NCI-H2196 (cell line): ENCODE measurements at regions not wholly inside any gene's neighbourhood (a gene's known extent, or its start where the extent isn't known, plus 50 kb on each side); places are given as distances from the start of the nearest gene placed in this dataset.

Experiments used
- DNase-seq: peaks from one replicate; lab custom pipeline; 2025; ENCODE audit not compliant: unreplicated experiment; lab: John Stamatoyannopoulos, UW

DNA sequence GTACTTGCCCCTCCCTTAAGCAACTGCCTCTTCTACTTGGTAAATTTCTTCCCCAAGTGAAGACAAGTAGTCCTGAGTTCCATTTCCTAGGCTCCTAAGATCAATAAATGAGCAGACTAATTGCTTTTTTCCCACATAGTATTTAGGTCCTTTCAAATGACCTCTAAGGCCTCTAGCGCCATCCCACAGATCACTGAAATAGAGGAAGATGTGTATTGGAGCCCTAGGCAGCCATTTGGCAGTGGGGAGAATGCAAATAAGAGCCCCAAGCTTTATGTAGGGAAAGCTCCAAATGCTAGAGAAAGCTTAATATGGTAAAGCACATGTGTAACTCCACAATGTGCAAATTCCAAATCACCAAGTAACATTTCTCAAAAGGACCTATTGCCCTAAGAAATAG lies 316.5 kb upstream of the PHF14 start:
- DNase-seq: no peak

- no peak for DNase-seq
Observed at GRCh38 chr7:10657837-10658236, 315.8 kb upstream of the PHF14 start.

GRCh38 chr7:10662491-10662890 lies 311.2 kb upstream of the PHF14 start:
- DNase-seq: no peak

- no peak for DNase-seq
Observed at GRCh38 chr7:10662982-10663884, 310.4 kb upstream of the PHF14 start.

DNA sequence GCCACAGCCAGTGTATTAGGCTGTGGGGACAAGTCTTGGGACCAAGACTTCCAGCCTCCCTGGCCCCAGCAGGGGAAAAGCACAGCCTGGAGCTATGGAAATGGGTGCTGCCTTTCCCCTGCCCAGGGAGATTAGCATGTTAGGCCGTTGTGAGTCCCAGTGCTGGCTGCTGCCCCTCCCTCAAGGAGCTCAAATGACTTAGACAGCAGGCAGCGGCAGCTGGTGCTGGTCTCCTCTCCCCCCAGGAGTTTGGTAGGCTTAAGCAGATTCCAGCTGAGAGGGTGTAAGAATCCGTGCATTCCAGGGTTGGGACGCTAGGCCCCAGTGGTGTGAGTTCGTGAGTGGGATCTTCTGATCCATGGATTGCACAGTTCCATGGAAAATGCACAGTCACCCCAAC lies 301.5 kb upstream of the PHF14 start:
- no peak for DNase-seq

DNA sequence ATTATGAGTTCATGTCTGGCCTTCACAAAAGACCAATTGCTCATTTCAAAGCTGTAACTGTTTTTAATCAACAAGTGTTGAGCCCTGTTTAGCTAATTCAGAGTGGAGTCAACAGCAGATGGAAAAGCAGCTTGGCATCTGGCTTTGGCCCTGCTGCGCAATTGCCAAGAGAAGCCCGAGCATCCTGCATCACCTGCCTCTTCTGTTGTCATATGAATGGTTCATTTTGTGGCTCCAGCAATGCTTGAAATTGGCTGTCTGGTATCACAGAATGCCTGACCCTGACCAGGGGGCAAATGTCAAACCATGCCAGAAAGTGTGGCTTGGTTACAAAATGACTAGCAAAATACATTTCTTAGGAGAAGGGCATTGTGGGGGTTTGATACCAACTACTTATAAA lies 296.5 kb upstream of the PHF14 start:
- no peak for DNase-seq

GRCh38 chr7:10677668-10678232 lies 295.9 kb upstream of the PHF14 start:
- DNase-seq: no peak

DNA sequence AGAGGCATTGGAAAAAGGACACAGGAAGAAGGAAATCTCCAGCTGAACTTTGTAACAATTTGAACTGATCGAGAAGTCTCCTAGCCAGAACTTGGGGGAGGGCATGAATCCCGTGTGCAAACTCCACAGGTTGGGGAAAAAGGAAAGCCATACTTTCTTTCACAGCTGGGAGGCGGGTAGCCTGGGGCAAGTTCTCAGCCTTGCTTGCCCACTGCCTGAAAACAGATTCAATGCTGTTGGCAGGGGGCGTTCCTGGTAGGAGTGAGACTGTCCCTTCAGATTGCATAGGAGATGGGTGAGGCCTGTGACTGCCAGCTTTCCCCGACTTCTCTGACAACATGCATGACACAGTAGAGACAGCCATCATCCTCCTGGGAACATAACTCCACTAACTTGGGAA lies 289.1 kb upstream of the PHF14 start:
- no peak for DNase-seq

GRCh38 chr7:10685040-10685439 lies 288.6 kb upstream of the PHF14 start:
- no peak for DNase-seq

DNA sequence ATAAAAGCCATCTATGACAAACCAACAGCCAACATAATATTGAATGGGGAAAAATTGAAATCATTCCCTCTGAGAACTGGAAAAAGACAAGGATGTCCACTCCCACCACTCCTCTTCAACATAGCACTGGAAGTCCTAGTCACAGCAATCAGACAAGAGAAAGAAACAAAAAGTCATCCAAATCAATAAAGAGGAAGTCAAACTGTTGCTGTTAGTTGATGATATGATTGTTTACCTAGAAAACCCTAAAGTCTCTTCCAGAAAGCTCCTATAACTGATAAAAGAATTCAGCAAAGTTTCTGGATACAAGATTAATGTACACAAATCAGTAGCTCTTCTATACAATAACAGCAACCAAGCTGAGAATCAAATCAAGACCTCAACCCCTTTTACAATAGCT lies 285.1 kb upstream of the PHF14 start:
- DNase-seq: no peak

DNA sequence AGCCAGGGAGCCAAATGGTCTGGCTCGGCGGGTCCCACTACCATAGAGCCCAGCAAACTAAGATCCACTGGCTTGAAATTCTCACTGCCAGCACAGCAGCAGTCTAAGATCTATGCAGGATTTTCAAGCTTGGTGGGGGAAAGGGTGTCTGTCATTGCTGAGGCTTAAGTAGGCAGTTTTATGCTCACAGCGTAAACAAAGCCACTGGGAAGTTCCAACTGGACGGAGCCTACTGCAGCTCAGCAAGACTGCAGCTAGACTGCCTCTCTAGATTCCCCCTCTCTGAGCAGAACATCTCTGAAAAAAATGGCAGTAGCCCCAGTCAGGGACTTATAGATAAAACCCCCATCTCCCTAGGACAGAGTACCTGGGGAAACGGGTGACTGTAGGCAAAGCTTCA lies 277.6 kb upstream of the PHF14 start:
- no peak for DNase-seq

DNA sequence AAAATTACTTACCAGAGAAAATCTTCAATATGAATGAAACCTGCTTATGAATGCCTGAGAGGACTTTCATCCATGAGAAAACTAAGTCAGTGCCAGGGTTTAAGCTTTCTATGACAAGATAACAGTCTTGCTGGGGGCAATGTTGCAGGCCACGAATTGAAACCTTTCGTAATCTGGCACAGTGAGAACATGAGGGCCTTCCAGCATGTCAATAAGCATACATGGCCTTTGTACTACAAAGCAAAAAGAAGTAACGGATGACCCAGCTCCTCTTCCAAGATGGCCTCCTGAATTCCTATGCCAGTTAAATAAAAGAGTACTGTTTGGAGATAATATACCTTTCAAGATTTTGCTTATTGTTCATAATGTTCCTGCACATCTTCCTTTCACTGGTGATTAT lies 270.6 kb upstream of the PHF14 start:
- DNase-seq: no peak

- no peak for DNase-seq
Observed at GRCh38 chr7:10703981-10704380, 269.7 kb upstream of the PHF14 start.

DNA sequence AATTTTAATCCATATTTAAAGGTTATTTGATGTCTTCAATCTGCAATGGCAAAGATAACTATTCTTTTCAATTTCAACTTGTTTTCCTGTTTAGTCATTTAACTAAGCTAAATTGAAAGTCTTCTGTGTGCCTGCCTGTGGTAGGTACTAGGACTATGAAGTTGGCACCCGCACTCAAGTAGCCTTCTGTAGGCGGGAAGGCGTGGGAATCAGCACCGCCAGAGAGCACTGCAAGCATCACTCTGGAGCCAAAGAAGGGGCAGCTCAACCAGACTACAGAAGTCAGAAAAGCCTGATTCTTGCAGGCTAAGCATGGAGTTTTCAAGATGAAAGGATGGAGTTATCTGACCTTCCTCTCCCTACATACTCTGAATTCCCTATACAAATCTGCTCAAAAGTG lies 269.0 kb upstream of the PHF14 start:
- DNase-seq: no peak

DNA sequence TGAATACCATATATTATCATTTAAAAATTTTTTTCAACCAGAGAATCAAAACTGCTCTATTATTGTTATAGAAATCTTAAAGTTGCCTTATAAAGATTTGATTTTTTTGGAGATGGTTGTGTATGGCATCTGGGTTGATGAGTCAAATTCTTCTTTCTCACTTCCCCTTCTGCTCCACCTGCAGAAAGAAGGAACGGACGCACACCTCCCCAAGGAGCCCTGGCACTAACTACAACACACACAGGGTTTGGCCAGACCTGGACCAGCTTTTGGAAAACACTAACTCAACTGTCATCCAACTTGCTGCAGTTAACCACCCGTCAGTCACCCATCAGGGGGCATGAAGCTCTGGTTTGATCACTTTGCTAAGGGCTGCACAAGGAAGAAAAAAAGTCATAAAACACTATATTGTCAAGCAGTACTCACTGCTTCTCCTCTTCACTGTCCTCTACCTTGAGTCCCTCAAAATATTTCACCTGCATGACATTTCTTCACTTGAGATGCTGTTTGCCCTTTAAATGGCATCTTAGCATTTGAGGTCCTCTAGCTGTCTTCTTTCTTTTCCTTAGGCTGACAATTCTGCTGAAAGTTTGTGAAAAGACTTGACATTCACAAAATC lies 266.7 kb upstream of the PHF14 start:
- no peak for DNase-seq

DNA sequence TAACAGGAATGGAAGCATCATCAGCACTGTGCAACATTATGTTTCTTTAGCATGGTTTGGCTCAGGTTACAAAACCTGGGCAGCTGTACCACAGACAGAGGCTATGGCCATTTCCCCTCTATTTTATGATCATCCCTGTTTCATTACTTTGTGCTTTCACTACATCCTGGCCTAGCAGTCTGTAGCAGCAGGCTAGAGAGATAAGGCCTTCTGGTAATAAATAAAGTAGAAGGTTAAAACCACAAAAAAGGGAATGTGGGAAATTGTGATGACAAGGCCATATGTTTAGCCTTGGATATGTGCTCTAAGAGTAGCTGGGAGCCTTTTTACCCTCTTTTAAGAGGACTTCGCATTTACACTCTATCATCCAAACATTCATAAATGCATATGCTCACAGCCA lies 266.2 kb upstream of the PHF14 start:
- no peak for DNase-seq

DNA sequence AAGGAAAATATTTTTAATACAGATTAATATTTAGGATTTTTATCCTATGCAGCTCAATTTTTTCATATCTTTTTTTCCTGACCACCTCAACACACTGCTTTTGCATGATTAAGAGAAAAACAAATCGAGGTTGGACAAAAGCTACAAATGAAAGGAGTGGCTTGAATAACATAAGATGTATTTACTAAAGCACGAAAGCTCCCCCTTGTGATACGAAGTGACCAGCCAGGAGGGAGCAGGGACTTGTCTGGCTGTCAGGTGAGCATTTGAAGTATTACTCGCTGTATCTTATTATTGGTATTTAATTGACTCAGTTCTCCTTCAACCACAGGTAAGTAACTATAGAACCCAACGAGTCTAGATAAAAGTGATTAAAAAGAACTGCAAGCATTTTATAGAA lies 265.2 kb upstream of the PHF14 start:
- DNase-seq: no peak

- DNase-seq: no peak
Observed at GRCh38 chr7:10718768-10719167, 254.9 kb upstream of the PHF14 start.

GRCh38 chr7:10720042-10720441 lies 253.6 kb upstream of the PHF14 start:
- no peak for DNase-seq

GRCh38 chr7:10721289-10721688 lies 252.4 kb upstream of the PHF14 start:
- no peak for DNase-seq

DNA sequence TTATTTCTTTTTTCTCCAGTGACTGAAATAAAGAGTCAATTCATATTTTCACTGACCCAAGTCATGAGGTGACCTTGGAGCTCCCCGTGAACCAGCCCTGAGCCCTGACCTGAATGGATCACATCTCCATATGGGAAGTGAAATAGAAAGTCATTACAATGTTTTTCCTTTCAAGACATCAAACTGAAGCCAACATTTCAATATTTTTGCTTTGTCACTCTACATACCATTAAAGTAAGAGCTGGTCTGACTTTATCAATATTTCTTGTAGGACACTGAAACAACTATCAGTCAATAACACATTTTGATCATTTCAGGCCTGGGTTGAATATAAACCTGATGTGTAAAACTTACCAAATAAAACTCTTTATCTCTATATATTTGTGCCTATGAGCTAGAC lies 249.8 kb upstream of the PHF14 start:
- DNase-seq: no peak

DNA sequence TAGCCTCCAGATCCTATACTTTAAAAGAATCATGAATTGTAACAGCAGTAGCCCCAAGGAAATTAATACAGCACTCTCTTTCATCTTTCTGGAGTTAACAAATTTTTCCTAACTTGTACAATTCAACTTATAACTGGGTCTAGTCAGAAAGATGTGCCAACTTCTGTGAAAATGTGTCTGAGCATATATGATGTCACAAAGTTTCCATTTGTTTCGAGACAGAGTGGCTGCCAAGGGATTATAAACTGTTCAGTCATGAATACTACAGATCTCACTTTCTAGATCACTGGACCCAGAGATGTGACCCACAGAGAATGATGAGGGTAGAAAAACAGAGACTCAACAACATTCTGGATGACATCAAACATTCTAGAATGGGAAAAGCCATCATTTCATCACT lies 249.2 kb upstream of the PHF14 start:
- DNase-seq: no peak
